GM18951 (cell line): ENCODE measurements at regions not wholly inside any gene's neighbourhood (a gene's known extent, or its start where the extent isn't known, plus 50 kb on each side); places are given as distances from the start of the nearest gene placed in this dataset.
"Not testable (repeated sequence)": the region's sequence is repeated elsewhere in the genome, so short reads cannot be mapped to it uniquely, and the experiment has no call there.

Source experiments
- POLR2A ChIP-seq: IDR thresholded peaks from 4 replicates; pipeline ENCODE4 v1.6.1; 2011; ENCODE audit warnings: mild to moderate bottlenecking; ENCODE audit not compliant: insufficient read length, insufficient read depth; ENCODE audit errors: extremely low read depth
- in situ Hi-C: fragments of 300-500 bp; cut with MboI; formaldehyde crosslinking; loops from one replicate; pipeline ENCODE4 v1.12.0; 2022; ENCODE audit warnings: low sequenced_read_pairs, mixed read lengths, inconsistent platforms; ENCODE audit not compliant: unreplicated experiment

- TF ChIP-seq POLR2A = no peak
- in situ Hi-C loops = no loop called here
Observed at GRCh38 chr1:229121845-229122436, 149.0 kb upstream of the RAB4A start.

- no peak for TF ChIP-seq POLR2A
- in situ Hi-C loops = no loop called here
Observed at GRCh38 chr1:229122606-229123005, 148.3 kb upstream of the RAB4A start.

GRCh38 chr1:229124116-229124515, 146.8 kb upstream of the RAB4A start:
- TF ChIP-seq POLR2A = no peak
- in situ Hi-C loops = no loop called here

DNA sequence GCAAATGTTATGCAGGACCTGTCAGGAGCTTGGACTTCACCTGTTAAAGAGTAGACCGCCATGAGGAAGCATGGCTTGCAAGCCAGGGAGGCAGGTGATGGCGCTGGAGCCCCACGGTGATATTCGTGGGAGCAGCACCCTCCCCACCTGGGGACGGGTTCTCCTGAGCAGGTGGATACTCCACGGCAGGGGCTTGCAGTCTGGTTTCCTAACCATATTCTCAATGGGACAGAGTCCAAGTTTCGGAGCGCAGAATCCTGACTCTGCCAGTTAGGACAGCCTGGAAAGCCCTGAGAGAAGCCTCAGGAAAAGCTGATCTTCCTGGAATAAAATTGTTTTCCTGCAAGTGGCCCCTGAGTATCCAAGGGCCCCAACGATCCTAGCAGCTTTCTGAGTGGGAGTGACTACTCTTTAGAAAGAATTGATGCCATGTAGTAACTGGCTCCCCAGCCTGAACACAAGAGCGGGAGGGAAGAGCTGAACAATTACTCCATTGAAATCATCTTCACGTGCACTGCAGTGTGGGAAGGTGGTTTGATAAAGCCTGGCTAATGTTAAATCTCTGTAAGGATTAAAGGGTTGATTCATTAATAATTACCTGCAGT, 146.3 kb upstream of the RAB4A start:
- in situ Hi-C loops = no loop called here
- no peak for TF ChIP-seq POLR2A

DNA sequence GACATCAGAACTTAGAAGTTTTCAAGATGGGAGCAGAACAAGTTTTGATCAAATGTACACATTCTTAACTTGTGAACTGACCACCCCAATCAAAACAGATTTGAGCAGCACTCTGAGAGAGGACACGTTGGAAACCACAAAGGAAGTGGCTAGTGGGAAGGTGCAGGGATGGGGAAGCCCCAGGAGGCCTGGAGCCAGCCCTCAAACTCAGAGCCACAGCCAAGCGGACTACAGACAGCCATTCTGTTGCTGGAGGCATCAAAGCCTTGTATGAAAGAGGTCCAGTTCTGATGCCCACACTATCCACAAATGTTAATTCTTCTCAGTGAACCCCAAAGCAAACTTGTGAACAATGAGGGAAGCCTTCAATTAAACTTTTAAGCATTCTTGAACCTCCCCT, 143.6 kb upstream of the RAB4A start:
- TF ChIP-seq POLR2A = no peak
- in situ Hi-C loops = no loop called here

DNA sequence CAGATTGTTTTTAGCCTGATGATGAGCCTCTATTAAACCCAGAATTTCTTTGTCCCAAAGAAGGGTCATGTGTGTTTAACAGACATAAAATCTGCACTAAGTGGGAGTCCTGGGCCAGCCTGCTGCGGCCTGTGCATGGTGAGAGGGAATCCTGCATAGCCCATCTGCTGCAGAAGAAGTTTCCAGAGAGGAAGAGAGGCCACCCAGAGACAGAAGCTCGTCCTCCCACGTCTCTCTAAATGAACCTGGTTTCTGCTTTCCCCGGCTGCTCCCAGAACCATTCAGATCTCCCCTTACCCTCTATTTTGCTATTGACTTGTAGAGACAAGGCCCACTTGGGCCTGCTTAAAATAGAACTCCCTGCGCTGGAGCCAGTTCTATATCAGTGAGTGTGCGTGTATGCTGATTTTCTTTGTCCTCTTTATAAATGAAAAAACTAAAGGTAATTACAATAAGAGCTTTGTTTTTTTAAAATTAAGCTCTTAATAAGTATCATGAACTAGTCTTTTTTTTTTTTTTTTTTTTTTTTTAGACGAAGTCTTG, 142.8 kb upstream of the RAB4A start:
- no peak for TF ChIP-seq POLR2A
- in situ Hi-C loops = no loop called here

- in situ Hi-C loops = no loop called here
- TF ChIP-seq POLR2A = no peak
Observed at GRCh38 chr1:229129301-229130027, 141.4 kb upstream of the RAB4A start.

GRCh38 chr1:229130028-229130668, 140.8 kb upstream of the RAB4A start:
- in situ Hi-C loops = no loop called here
- no peak for TF ChIP-seq POLR2A

GRCh38 chr1:229131243-229132105, 139.4 kb upstream of the RAB4A start:
- no peak for TF ChIP-seq POLR2A
- in situ Hi-C loops = no loop called here

- in situ Hi-C loops = no loop called here
- TF ChIP-seq POLR2A = no peak
Observed at GRCh38 chr1:229132106-229132443, 138.8 kb upstream of the RAB4A start.

- in situ Hi-C loops = no loop called here
- TF ChIP-seq POLR2A = no peak
Observed at GRCh38 chr1:229132706-229133105, 138.2 kb upstream of the RAB4A start.

DNA sequence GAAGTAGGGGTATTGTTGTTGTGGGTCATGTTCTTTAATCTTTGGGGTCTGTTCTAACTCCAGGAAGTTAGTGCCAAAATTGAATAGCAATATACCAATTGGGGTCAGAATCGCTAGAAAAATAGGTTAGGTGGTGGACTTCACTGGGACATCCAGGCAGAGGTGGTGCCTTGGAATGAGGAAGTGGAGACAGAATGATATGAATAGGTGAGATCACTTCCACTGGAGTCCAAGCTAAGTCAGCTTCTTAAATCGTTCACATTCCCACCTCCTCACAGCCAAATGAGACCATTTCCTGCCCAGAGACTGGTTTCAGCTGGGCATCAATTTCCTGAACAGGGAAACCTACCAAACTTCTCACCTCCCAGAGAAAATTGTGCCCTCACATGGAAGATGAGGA, 137.8 kb upstream of the RAB4A start:
- TF ChIP-seq POLR2A = no peak
- in situ Hi-C loops = no loop called here

DNA sequence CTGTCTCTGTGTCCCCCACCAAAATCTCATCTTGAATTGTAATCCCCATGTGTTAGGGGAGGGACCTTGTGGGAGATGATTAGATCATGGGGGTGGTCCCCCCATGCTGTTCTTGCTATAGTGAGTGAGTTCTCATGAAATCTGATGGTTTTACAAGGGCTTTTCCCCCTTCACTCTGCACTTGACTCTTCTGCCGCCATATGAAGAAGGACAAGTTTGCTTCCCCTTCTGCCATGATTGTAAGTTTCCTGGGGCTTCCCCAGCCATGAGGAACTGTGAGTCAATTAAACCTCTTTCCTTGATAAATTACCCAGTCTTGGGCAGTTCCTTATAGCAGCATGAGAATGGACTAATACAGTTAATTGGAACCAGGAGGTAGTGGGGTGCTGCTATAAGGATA, 137.1 kb upstream of the RAB4A start:
- in situ Hi-C loops = no loop called here
- no peak for TF ChIP-seq POLR2A

DNA sequence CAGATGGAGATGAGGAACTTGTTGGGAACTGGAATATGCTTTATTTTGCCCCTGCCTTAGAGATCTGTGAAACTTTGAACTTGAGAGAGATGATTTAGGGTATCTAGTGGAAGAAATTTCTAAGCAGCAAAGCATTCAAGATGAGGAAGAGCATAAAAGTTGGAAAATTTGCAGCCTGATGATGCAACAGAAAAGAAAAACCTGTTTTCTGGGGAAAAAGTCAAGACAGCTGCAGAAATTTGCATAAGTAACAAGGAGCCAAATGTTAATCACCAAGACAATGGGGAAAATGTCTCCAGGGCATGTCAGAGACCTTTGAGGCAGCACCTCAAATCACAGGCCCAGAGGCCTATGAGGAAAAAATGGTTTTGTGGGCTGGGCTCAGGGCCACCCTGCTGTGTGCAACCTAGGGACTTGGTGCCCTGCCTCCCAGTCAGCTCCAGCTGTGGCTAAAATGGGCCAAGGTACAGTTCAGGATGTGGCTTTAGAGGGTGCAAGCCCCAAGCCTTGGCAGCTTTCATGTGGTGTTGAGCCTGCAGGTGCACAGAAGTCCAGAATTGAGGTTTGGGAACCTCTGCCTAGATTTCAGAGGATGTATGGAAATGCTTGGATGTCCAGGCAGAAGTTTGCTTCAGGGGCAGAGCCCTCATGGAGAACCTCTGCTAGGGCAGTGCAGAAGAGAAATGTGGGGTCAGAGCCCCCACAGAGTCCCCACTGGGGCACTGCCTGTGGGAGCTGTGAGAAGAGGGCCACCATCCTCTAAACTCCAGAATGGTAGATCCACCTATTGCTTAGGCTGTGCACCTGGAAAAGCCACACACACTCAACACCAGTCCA, 136.3 kb upstream of the RAB4A start:
- in situ Hi-C loops = not testable (repeated sequence)
